ENCODE measurements at regions not wholly inside any gene's neighbourhood (a gene's known extent, or its start where the extent isn't known, plus 50 kb on each side); places are given as distances from the start of the nearest gene placed in this dataset.

- no peak overlapping the region for H3K9ac ChIP-seq (ENCODE audit: low read depth, low read length, poor library complexity, severe bottlenecking)
- no peaks in the 10 kb centered on the region for H3K79me2 ChIP-seq (ENCODE audit: insufficient read depth, low read length)
- H2AFZ ChIP-seq (ENCODE audit: low read length) = no peak overlapping the region
- H4K20me1 ChIP-seq (ENCODE audit: insufficient read depth, low read length, poor library complexity, severe bottlenecking) = no peaks in the 10 kb centered on the region
- H3K4me2 ChIP-seq (ENCODE audit: low read depth, low read length, poor library complexity, severe bottlenecking) = no peak overlapping the region
- no peaks in the 10 kb centered on the region for H3F3A ChIP-seq (ENCODE audit: low read depth)
- no peaks in the 10 kb centered on the region for H3K27me3 ChIP-seq (ENCODE audit: insufficient read depth, low read length, poor library complexity, severe bottlenecking)
- no peaks in the 10 kb centered on the region for H3K36me3 ChIP-seq (ENCODE audit: insufficient read depth, low read length)
- TF ChIP-seq CTCF (conservative IDR thresholded peaks at IDR 0.05; ENCODE audit: low read length) (no peak), EZH2phosphoT487 (IDR thresholded peaks at IDR 0.05; ENCODE audit: borderline replicate concordance) (no peak)
- no peaks in the 10 kb centered on the region for H3K9me3 ChIP-seq (ENCODE audit: insufficient read depth, low read depth, low read length)
- H3K4me1 ChIP-seq (ENCODE audit: insufficient read depth, low read length, poor library complexity, severe bottlenecking) = no peaks in the 10 kb centered on the region
- no peaks in the 10 kb centered on the region for H3K9me2 ChIP-seq (replicated peaks; ENCODE audit: low read depth, low read length)
- H3K4me3 ChIP-seq (ENCODE audit: low read length, poor library complexity, severe bottlenecking) = no peak overlapping the region
Observed at GRCh38 chr3:43874731-43875130, 184.0 kb downstream of the ABHD5 start.

GRCh38 chr3:43876648-43877047 is 185.9 kb downstream of the ABHD5 start:
- Histone ChIP-seq H3K4me1 (ENCODE audit: insufficient read depth, low read length, poor library complexity, severe bottlenecking) (no peaks in the 10 kb centered on the region), H2AFZ (ENCODE audit: low read length) (no peak overlapping the region), H3K9ac (ENCODE audit: low read depth, low read length, poor library complexity, severe bottlenecking) (no peak overlapping the region), H4K20me1 (ENCODE audit: insufficient read depth, low read length, poor library complexity, severe bottlenecking) (no peaks in the 10 kb centered on the region), H3K36me3 (ENCODE audit: insufficient read depth, low read length) (no peaks in the 10 kb centered on the region), H3K4me2 (ENCODE audit: low read depth, low read length, poor library complexity, severe bottlenecking) (no peak overlapping the region), H3K27me3 (ENCODE audit: insufficient read depth, low read length, poor library complexity, severe bottlenecking) (no peaks in the 10 kb centered on the region), H3K79me2 (ENCODE audit: insufficient read depth, low read length) (no peaks in the 10 kb centered on the region), H3K4me3 (ENCODE audit: low read length, poor library complexity, severe bottlenecking) (no peak overlapping the region), H3K9me3 (ENCODE audit: insufficient read depth, low read depth, low read length) (no peaks in the 10 kb centered on the region), H3K9me2 (replicated peaks; ENCODE audit: low read depth, low read length) (no peaks in the 10 kb centered on the region), H3F3A (ENCODE audit: low read depth) (no peaks in the 10 kb centered on the region)
- TF ChIP-seq CTCF (conservative IDR thresholded peaks at IDR 0.05; ENCODE audit: low read length) = no peak
- no peak for TF ChIP-seq EZH2phosphoT487 (IDR thresholded peaks at IDR 0.05; ENCODE audit: borderline replicate concordance)

- H3K9ac ChIP-seq (ENCODE audit: low read depth, low read length, poor library complexity, severe bottlenecking) = no peak overlapping the region
- peak overlapping the region; percentile 59 for H2AFZ ChIP-seq (ENCODE audit: low read length)
- no peaks in the 10 kb centered on the region for H3K9me3 ChIP-seq (ENCODE audit: insufficient read depth, low read depth, low read length)
- no peaks in the 10 kb centered on the region for H3K36me3 ChIP-seq (ENCODE audit: insufficient read depth, low read length)
- no peaks in the 10 kb centered on the region for H3K27me3 ChIP-seq (ENCODE audit: insufficient read depth, low read length, poor library complexity, severe bottlenecking)
- no peaks in the 10 kb centered on the region for H3F3A ChIP-seq (ENCODE audit: low read depth)
- no peaks in the 10 kb centered on the region for H3K79me2 ChIP-seq (ENCODE audit: insufficient read depth, low read length)
- H3K9me2 ChIP-seq (replicated peaks; ENCODE audit: low read depth, low read length) = no peaks in the 10 kb centered on the region
- TF ChIP-seq CTCF (conservative IDR thresholded peaks at IDR 0.05; ENCODE audit: low read length) (peak; percentile 63), EZH2phosphoT487 (IDR thresholded peaks at IDR 0.05; ENCODE audit: borderline replicate concordance) (no peak)
- no peaks in the 10 kb centered on the region for H4K20me1 ChIP-seq (ENCODE audit: insufficient read depth, low read length, poor library complexity, severe bottlenecking)
- no peaks in the 10 kb centered on the region for H3K4me1 ChIP-seq (ENCODE audit: insufficient read depth, low read length, poor library complexity, severe bottlenecking)
- no peak overlapping the region for H3K4me3 ChIP-seq (ENCODE audit: low read length, poor library complexity, severe bottlenecking)
- no peak overlapping the region for H3K4me2 ChIP-seq (ENCODE audit: low read depth, low read length, poor library complexity, severe bottlenecking)
Observed at GRCh38 chr3:43879166-43879565, 188.4 kb downstream of the ABHD5 start.

All from Loucy (cell line).